Neural progenitor cell (in vitro differentiated cells): ENCODE measurements at regions not wholly inside any gene's neighbourhood (a gene's known extent, or its start where the extent isn't known, plus 50 kb on each side); places are given as distances from the start of the nearest gene placed in this dataset.

Source experiments
- CTCF ChIP-seq: fragments of 200-600 bp; sonication (generic); IDR thresholded peaks from 2 replicates; pipeline ENCODE4 v1.5.1; 2017; ENCODE audit warnings: antibody characterized with exemption, mild to moderate bottlenecking
- EZH2 ChIP-seq: fragments of 200-600 bp; sonication (generic); IDR thresholded peaks from 2 replicates; pipeline ENCODE4 v1.6.1; 2017; ENCODE audit warnings: antibody characterized with exemption, mild to moderate bottlenecking, moderate library complexity
- EZH2phosphoT487 ChIP-seq: fragments of 200-600 bp; sonication (generic); IDR thresholded peaks from 2 replicates; pipeline ENCODE4 v1.6.1; 2017; ENCODE audit warnings: antibody characterized with exemption

- TF ChIP-seq EZH2 (no peak), CTCF (no peak), EZH2phosphoT487 (no peak)
Measured at GRCh38 chr14:80323038-80323665, 111.8 kb upstream of the DIO2 start.
